GM23338 (cell line): ENCODE measurements at regions not wholly inside any gene's neighbourhood (a gene's known extent, or its start where the extent isn't known, plus 50 kb on each side); places are given as distances from the start of the nearest gene placed in this dataset.
A peak's percentile ranks its signal among the peaks of the same experiment; 100 is the strongest.

ENCODE experiments used
- ATAC-seq: fragments of 200-7000 bp; cut with Tn5 transposase; 3 replicates; pipeline ENCODE4 v1.9.1; 2020
- DNase-seq: peaks from one replicate; pipeline ENCODE4 v3.0.0-alpha.2; 2015; ENCODE audit warnings: low spot score
- H2AFZ ChIP-seq: fragments of 200-600 bp; sonication (generic); 2 replicates; pipeline ENCODE4 v1.8.0; 2016; ENCODE audit warnings: antibody characterized with exemption, mild to moderate bottlenecking, moderate library complexity
- H3F3A ChIP-seq: fragments of 200-600 bp; sonication (generic); replicated peaks from 2 replicates; pipeline ENCODE4 v1.8.0; 2017; ENCODE audit warnings: antibody characterized with exemption, mixed run types, low read depth
- H3K27ac ChIP-seq: fragments of 200-600 bp; sonication (generic); 2 replicates; pipeline ENCODE4 v1.6.1; 2016; ENCODE audit warnings: low read depth
- H3K27me3 ChIP-seq: fragments of 200-600 bp; sonication (generic); 2 replicates; pipeline ENCODE4 v1.8.0; 2016; ENCODE audit warnings: mild to moderate bottlenecking, mixed run types, moderate library complexity; ENCODE audit not compliant: insufficient read depth
- H3K36me3 ChIP-seq: fragments of 200-600 bp; sonication (generic); 2 replicates; pipeline ENCODE4 v1.8.0; 2016; ENCODE audit warnings: mild to moderate bottlenecking; ENCODE audit not compliant: insufficient read depth
- H3K4me1 ChIP-seq: fragments of 200-600 bp; sonication (generic); 2 replicates; pipeline ENCODE4 v1.8.0; 2016; ENCODE audit warnings: mild to moderate bottlenecking, moderate library complexity; ENCODE audit not compliant: insufficient read depth
- H3K4me2 ChIP-seq: fragments of 200-600 bp; sonication (generic); 2 replicates; pipeline ENCODE4 v1.7.1; 2017; ENCODE audit warnings: mixed run types
- H3K4me3 ChIP-seq: fragments of 200-600 bp; sonication (generic); 2 replicates; pipeline ENCODE4 v1.6.1; 2016; ENCODE audit warnings: mixed run types
- H3K79me2 ChIP-seq: fragments of 200-600 bp; sonication (generic); replicated peaks from 2 replicates; pipeline ENCODE4 v1.8.0; 2017; ENCODE audit warnings: mild to moderate bottlenecking; ENCODE audit not compliant: insufficient read depth
- H3K9me2 ChIP-seq: fragments of 200-600 bp; sonication (generic); 2 replicates; pipeline ENCODE4 v1.8.0; 2017; ENCODE audit not compliant: insufficient read depth
- H4K20me1 ChIP-seq: fragments of 200-600 bp; sonication (generic); replicated peaks from 2 replicates; pipeline ENCODE4 v1.8.0; 2017; ENCODE audit warnings: mild to moderate bottlenecking; ENCODE audit not compliant: insufficient read depth
- H3K27ac Mint-ChIP-seq: 2 replicates; pipeline ENCODE4 v1.8.0; 2020; ENCODE audit warnings: inconsistent platforms, mild to moderate bottlenecking, moderate library complexity, mixed read lengths
- H3K27me3 Mint-ChIP-seq: 3 replicates; pipeline ENCODE4 v1.8.0; 2022; ENCODE audit warnings: low read depth, mild to moderate bottlenecking, moderate library complexity, mixed read lengths, inconsistent platforms; ENCODE audit not compliant: insufficient read depth, poor library complexity
- H3K36me3 Mint-ChIP-seq: 3 replicates; pipeline ENCODE4 v1.8.0; 2021; ENCODE audit warnings: low read depth, mild to moderate bottlenecking, inconsistent platforms, moderate library complexity, mixed read lengths
- H3K4me1 Mint-ChIP-seq: 3 replicates; pipeline ENCODE4 v1.8.0; 2020; ENCODE audit warnings: mild to moderate bottlenecking, inconsistent platforms, mixed read lengths
- H3K4me3 Mint-ChIP-seq: 3 replicates; pipeline ENCODE4 v1.8.0; 2021; ENCODE audit warnings: moderate library complexity, mild to moderate bottlenecking, inconsistent platforms, mixed read lengths
- H3K9me3 Mint-ChIP-seq: 3 replicates; pipeline ENCODE4 v1.8.0; 2020; ENCODE audit warnings: moderate library complexity, mild to moderate bottlenecking, inconsistent platforms, mixed read lengths
- CREB1 ChIP-seq: fragments of 250-450 bp; sonication (Bioruptor Pico); IDR thresholded peaks from 2 replicates; pipeline ENCODE4 v1.5.0; 2020; ENCODE audit warnings: low read depth, mild to moderate bottlenecking, moderate library complexity
- ETS1 ChIP-seq: IDR thresholded peaks from 2 replicates; pipeline ENCODE4 v1.6.1; 2016; ENCODE audit warnings: antibody characterized with exemption
- NANOG ChIP-seq: IDR thresholded peaks from 2 replicates; pipeline ENCODE4 v1.6.1; 2016; ENCODE audit warnings: antibody characterized with exemption, borderline replicate concordance
- STAT1 ChIP-seq: IDR thresholded peaks from one replicate; pipeline ENCODE4 v1.6.1; 2016; ENCODE audit warnings: antibody characterized with exemption; ENCODE audit not compliant: unreplicated experiment
- ZNF114 ChIP-seq: fragments of 250-450 bp; sonication (Bioruptor Pico); IDR thresholded peaks from 2 replicates; pipeline ENCODE4 v1.5.0; 2020; ENCODE audit warnings: mild to moderate bottlenecking, moderate library complexity
- ZNF331 ChIP-seq: fragments of 250-450 bp; sonication (Bioruptor Pico); IDR thresholded peaks from 2 replicates; pipeline ENCODE4 v1.5.0; 2020; ENCODE audit warnings: low read depth, mild to moderate bottlenecking, moderate library complexity
- TF ChIP-seq, protein P1 (sequence below), 2 experiments: fragments of 200-600 bp in 1 of 2; sonication (generic) in 1 of 2; conservative IDR thresholded peaks; 2 replicates each; pipeline versions ENCODE4 v1.5.1 to v1.6.1; 2016 to 2017; ENCODE audit warnings: antibody characterized with exemption in 2 of 2, low read depth in 2 of 2, mild to moderate bottlenecking in 2 of 2, moderate library complexity in 1 of 2
- TF ChIP-seq, protein P2 (sequence below): fragments of 250-450 bp; sonication (Bioruptor Pico); IDR thresholded peaks from 2 replicates; pipeline ENCODE4 v1.5.0; 2020; ENCODE audit warnings: mild to moderate bottlenecking, moderate library complexity
- TF ChIP-seq, protein P3 (sequence below): IDR thresholded peaks from one replicate; pipeline ENCODE4 v1.6.1; 2018; ENCODE audit warnings: antibody characterized with exemption; ENCODE audit not compliant: unreplicated experiment

DNA sequence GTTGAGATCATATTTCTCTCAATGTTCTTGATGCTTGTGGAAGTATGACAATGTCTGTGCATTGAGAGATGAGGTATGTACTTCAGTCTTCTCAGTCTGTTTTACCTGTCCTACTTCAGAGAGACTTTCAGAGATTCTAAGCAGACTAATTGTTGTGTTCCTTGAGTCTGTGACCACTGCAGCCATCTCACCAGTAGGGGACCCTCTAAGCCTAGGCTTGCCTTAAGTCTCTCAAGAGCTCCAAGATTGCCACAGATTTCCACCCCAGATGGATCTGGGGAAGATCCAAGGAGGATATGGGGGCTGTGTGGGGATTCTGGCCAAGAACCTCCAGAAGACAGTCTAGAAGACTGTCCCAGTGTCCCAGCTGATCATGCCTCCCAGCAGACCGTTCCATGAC, 179.9 kb upstream of the PLET1 start:
- H3K4me3 ChIP-seq: no peak overlapping the region
- ATAC-seq (peak; percentile 93), DNase-seq (peak; percentile 82)
- H3K9me2 ChIP-seq: no peaks in the 10 kb centered on the region
- H3K27ac ChIP-seq: no peak overlapping the region
- Mint-ChIP-seq H3K4me3 (no peak overlapping the region), H3K27ac (no peak overlapping the region), H3K36me3 (no peaks in the 10 kb centered on the region), H3K9me3 (peaks cover 10% of the 10 kb centered on the region; the same call in 2 of the 3 replicates), H3K4me1 (peaks cover 3% of the 10 kb centered on the region; the same call in 1 of the 3 replicates), H3K27me3 (peaks cover 2% of the 10 kb centered on the region)
- H3K79me2 ChIP-seq: no peaks in the 10 kb centered on the region
- no peaks in the 10 kb centered on the region for H4K20me1 ChIP-seq
- H3K4me2 ChIP-seq: no peak overlapping the region
- H2AFZ ChIP-seq: no peak overlapping the region
- H3K27me3 ChIP-seq: no peaks in the 10 kb centered on the region
- H3K4me1 ChIP-seq: no peaks in the 10 kb centered on the region; the same call in 1 of the 2 replicates
- no peaks in the 10 kb centered on the region for H3F3A ChIP-seq
- no peaks in the 10 kb centered on the region for H3K36me3 ChIP-seq
- TF ChIP-seq, protein P1, sequence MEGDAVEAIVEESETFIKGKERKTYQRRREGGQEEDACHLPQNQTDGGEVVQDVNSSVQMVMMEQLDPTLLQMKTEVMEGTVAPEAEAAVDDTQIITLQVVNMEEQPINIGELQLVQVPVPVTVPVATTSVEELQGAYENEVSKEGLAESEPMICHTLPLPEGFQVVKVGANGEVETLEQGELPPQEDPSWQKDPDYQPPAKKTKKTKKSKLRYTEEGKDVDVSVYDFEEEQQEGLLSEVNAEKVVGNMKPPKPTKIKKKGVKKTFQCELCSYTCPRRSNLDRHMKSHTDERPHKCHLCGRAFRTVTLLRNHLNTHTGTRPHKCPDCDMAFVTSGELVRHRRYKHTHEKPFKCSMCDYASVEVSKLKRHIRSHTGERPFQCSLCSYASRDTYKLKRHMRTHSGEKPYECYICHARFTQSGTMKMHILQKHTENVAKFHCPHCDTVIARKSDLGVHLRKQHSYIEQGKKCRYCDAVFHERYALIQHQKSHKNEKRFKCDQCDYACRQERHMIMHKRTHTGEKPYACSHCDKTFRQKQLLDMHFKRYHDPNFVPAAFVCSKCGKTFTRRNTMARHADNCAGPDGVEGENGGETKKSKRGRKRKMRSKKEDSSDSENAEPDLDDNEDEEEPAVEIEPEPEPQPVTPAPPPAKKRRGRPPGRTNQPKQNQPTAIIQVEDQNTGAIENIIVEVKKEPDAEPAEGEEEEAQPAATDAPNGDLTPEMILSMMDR (conservative IDR thresholded peaks at IDR 0.05; ENCODE audit: low read depth in 2 of 2): peak; percentile 90 to 96
- TF ChIP-seq ZNF331 (no peak), ETS1 (no peak)

DNA sequence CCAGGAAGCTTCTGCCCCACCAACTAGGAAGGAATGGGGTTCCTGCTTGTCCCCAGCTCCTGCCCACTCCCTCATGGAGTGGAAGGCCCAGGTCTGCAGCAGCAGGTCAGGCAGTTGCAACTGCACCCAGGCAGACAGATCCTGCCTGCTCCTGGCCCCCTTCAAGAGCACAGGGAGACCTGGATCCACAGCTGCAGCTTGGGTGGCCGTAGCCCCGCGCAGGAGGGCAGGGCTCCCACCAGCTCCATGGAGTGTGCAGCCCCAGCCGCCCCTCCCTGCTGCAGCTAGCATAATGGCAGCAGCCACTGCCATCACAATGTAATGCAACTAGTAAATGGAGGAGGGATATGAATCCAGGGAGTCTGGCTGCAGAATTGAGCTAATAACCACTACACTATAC, 187.5 kb upstream of the PLET1 start:
- ATAC-seq: no peak
- no peaks in the 10 kb centered on the region for H3K27me3 ChIP-seq
- TF ChIP-seq ZNF114 (CRISPR knock-in tag): no peak
- TF ChIP-seq, protein P2, sequence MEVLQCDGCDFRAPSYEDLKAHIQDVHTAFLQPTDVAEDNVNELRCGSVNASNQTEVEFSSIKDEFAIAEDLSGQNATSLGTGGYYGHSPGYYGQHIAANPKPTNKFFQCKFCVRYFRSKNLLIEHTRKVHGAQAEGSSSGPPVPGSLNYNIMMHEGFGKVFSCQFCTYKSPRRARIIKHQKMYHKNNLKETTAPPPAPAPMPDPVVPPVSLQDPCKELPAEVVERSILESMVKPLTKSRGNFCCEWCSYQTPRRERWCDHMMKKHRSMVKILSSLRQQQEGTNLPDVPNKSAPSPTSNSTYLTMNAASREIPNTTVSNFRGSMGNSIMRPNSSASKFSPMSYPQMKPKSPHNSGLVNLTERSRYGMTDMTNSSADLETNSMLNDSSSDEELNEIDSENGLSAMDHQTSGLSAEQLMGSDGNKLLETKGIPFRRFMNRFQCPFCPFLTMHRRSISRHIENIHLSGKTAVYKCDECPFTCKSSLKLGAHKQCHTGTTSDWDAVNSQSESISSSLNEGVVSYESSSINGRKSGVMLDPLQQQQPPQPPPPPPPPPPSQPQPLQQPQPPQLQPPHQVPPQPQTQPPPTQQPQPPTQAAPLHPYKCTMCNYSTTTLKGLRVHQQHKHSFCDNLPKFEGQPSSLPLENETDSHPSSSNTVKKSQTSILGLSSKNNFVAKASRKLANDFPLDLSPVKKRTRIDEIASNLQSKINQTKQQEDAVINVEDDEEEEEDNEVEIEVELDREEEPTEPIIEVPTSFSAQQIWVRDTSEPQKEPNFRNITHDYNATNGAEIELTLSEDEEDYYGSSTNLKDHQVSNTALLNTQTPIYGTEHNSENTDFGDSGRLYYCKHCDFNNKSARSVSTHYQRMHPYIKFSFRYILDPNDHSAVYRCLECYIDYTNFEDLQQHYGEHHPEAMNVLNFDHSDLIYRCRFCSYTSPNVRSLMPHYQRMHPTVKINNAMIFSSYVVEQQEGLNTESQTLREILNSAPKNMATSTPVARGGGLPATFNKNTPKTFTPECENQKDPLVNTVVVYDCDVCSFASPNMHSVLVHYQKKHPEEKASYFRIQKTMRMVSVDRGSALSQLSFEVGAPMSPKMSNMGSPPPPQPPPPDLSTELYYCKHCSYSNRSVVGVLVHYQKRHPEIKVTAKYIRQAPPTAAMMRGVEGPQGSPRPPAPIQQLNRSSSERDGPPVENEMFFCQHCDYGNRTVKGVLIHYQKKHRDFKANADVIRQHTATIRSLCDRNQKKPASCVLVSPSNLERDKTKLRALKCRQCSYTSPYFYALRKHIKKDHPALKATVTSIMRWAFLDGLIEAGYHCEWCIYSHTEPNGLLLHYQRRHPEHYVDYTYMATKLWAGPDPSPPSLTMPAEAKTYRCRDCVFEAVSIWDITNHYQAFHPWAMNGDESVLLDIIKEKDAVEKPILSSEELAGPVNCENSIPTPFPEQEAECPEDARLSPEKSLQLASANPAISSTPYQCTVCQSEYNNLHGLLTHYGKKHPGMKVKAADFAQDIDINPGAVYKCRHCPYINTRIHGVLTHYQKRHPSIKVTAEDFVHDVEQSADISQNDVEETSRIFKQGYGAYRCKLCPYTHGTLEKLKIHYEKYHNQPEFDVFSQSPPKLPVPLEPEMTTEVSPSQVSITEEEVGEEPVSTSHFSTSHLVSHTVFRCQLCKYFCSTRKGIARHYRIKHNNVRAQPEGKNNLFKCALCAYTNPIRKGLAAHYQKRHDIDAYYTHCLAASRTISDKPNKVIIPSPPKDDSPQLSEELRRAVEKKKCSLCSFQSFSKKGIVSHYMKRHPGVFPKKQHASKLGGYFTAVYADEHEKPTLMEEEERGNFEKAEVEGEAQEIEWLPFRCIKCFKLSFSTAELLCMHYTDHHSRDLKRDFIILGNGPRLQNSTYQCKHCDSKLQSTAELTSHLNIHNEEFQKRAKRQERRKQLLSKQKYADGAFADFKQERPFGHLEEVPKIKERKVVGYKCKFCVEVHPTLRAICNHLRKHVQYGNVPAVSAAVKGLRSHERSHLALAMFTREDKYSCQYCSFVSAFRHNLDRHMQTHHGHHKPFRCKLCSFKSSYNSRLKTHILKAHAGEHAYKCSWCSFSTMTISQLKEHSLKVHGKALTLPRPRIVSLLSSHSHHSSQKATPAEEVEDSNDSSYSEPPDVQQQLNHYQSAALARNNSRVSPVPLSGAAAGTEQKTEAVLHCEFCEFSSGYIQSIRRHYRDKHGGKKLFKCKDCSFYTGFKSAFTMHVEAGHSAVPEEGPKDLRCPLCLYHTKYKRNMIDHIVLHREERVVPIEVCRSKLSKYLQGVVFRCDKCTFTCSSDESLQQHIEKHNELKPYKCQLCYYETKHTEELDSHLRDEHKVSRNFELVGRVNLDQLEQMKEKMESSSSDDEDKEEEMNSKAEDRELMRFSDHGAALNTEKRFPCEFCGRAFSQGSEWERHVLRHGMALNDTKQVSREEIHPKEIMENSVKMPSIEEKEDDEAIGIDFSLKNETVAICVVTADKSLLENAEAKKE (CRISPR knock-in tag): no peak
- no peak for TF ChIP-seq STAT1
- no peak for TF ChIP-seq ZNF331
- no peak for TF ChIP-seq NANOG
- TF ChIP-seq CREB1 (CRISPR knock-in tag): no peak
- TF ChIP-seq, protein P3, sequence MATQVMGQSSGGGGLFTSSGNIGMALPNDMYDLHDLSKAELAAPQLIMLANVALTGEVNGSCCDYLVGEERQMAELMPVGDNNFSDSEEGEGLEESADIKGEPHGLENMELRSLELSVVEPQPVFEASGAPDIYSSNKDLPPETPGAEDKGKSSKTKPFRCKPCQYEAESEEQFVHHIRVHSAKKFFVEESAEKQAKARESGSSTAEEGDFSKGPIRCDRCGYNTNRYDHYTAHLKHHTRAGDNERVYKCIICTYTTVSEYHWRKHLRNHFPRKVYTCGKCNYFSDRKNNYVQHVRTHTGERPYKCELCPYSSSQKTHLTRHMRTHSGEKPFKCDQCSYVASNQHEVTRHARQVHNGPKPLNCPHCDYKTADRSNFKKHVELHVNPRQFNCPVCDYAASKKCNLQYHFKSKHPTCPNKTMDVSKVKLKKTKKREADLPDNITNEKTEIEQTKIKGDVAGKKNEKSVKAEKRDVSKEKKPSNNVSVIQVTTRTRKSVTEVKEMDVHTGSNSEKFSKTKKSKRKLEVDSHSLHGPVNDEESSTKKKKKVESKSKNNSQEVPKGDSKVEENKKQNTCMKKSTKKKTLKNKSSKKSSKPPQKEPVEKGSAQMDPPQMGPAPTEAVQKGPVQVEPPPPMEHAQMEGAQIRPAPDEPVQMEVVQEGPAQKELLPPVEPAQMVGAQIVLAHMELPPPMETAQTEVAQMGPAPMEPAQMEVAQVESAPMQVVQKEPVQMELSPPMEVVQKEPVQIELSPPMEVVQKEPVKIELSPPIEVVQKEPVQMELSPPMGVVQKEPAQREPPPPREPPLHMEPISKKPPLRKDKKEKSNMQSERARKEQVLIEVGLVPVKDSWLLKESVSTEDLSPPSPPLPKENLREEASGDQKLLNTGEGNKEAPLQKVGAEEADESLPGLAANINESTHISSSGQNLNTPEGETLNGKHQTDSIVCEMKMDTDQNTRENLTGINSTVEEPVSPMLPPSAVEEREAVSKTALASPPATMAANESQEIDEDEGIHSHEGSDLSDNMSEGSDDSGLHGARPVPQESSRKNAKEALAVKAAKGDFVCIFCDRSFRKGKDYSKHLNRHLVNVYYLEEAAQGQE: no peak

More for the DNA sequence above, 187.5 kb upstream of the PLET1 start:
- no peaks in the 10 kb centered on the region for H3K36me3 ChIP-seq
- H4K20me1 ChIP-seq: no peaks in the 10 kb centered on the region
- no peaks in the 10 kb centered on the region for H3K79me2 ChIP-seq
- DNase-seq: no peak
- no peak overlapping the region for H3K27ac ChIP-seq
- peaks cover 4% of the 10 kb centered on the region; the same call in 2 of the 3 replicates for H3K9me3 Mint-ChIP-seq
- no peak overlapping the region for H3K4me2 ChIP-seq
- H3K27ac Mint-ChIP-seq: no peak overlapping the region
- H3K4me3 ChIP-seq: no peak overlapping the region
- no peaks in the 10 kb centered on the region for H3K27me3 Mint-ChIP-seq
- no peaks in the 10 kb centered on the region for H3K4me1 ChIP-seq
- peaks cover 3% of the 10 kb centered on the region; the same call in 2 of the 3 replicates for H3K4me1 Mint-ChIP-seq
- H2AFZ ChIP-seq: no peak overlapping the region
- H3K9me2 ChIP-seq: no peaks in the 10 kb centered on the region
- H3F3A ChIP-seq: no peaks in the 10 kb centered on the region
- H3K36me3 Mint-ChIP-seq: no peaks in the 10 kb centered on the region
- no peak overlapping the region for H3K4me3 Mint-ChIP-seq
